HL-60 (cell line): ENCODE measurements at regions not wholly inside any gene's neighbourhood (a gene's known extent, or its start where the extent isn't known, plus 50 kb on each side); places are given as distances from the start of the nearest gene placed in this dataset.

ENCODE experiments used
- DNase-seq, 2 experiments: peaks; one replicate each; pipeline ENCODE4 v3.0.0-alpha.2; 2010 to 2020; ENCODE audit warnings: low read depth in 1 of 2, low spot score in 1 of 2
- H3K27ac ChIP-seq: fragments of 250-450 bp; sonication (Bioruptor Pico); replicated peaks from 2 replicates; pipeline ENCODE4 v1.5.1; 2020; ENCODE audit warnings: mild to moderate bottlenecking, moderate library complexity
- H3K27me3 ChIP-seq: fragments of 250-450 bp; sonication (Bioruptor Pico); 2 replicates; pipeline ENCODE4 v1.5.1; 2021; ENCODE audit warnings: mild to moderate bottlenecking, moderate library complexity; ENCODE audit not compliant: insufficient read depth, poor library complexity, severe bottlenecking
- H3K4me3 ChIP-seq: replicated peaks from 2 replicates; pipeline ENCODE4 v1.5.1; 2011; ENCODE audit warnings: mild to moderate bottlenecking, control low read depth, low read length; ENCODE audit not compliant: insufficient read depth
- CTCF ChIP-seq: IDR thresholded peaks from one replicate; pipeline ENCODE4 v1.5.1; 2011; ENCODE audit warnings: low read length, control low read depth, inconsistent platforms; ENCODE audit not compliant: insufficient read depth
- GABPA ChIP-seq: IDR thresholded peaks from 2 replicates; pipeline ENCODE4 v1.6.1; 2012; ENCODE audit warnings: low read depth
- POLR2AphosphoS5 ChIP-seq: IDR thresholded peaks from 2 replicates; pipeline ENCODE4 v1.6.1; 2012; ENCODE audit warnings: low read depth
- REST ChIP-seq: IDR thresholded peaks from 2 replicates; pipeline ENCODE4 v1.6.1; 2012; ENCODE audit warnings: low read depth; ENCODE audit not compliant: insufficient replicate concordance
- SPI1 ChIP-seq: IDR thresholded peaks from 2 replicates; pipeline ENCODE4 v1.6.1; 2012; ENCODE audit warnings: low read depth, mild to moderate bottlenecking, borderline replicate concordance

- TF ChIP-seq POLR2AphosphoS5 = no peak
- TF ChIP-seq CTCF = no peak
- no peak for TF ChIP-seq SPI1
- no peak for TF ChIP-seq GABPA
- TF ChIP-seq REST = no peak
These were observed 92.2 kb upstream of the MITF start for GRCh38 chr3:69647081-69647480.

GRCh38 chr3:69646287-69647067 lies 92.8 kb upstream of the MITF start:
- Histone ChIP-seq H3K27ac (no peak overlapping the region), H3K27me3 (no peaks in the 10 kb centered on the region), H3K4me3 (no peak overlapping the region)
- TF ChIP-seq GABPA = no peak
- TF ChIP-seq CTCF = no peak
- TF ChIP-seq POLR2AphosphoS5 = no peak
- no peak for TF ChIP-seq REST
- TF ChIP-seq SPI1 = no peak
- DNase-seq = no peak

More at GRCh38 chr3:69647081-69647480, 92.2 kb upstream of the MITF start:
- no peak for DNase-seq
- no peak overlapping the region for H3K4me3 ChIP-seq
- no peak overlapping the region for H3K27ac ChIP-seq
- H3K27me3 ChIP-seq = no peaks in the 10 kb centered on the region

- Histone ChIP-seq H3K4me3 (no peak overlapping the region), H3K27me3 (peaks cover 2% of the 10 kb centered on the region), H3K27ac (no peak overlapping the region)
- TF ChIP-seq GABPA = no peak
- TF ChIP-seq SPI1 = no peak
- no peak for TF ChIP-seq POLR2AphosphoS5
- no peak for TF ChIP-seq CTCF
- TF ChIP-seq REST = no peak
- no peak for DNase-seq
These were observed 96.7 kb upstream of the MITF start for GRCh38 chr3:69642606-69643005.
